ENCODE measurements at regions not wholly inside any gene's neighbourhood (a gene's known extent, or its start where the extent isn't known, plus 50 kb on each side); places are given as distances from the start of the nearest gene placed in this dataset.
"Not testable (repeated sequence)": the region's sequence is repeated elsewhere in the genome, so short reads cannot be mapped to it uniquely, and the experiment has no call there.

DNA sequence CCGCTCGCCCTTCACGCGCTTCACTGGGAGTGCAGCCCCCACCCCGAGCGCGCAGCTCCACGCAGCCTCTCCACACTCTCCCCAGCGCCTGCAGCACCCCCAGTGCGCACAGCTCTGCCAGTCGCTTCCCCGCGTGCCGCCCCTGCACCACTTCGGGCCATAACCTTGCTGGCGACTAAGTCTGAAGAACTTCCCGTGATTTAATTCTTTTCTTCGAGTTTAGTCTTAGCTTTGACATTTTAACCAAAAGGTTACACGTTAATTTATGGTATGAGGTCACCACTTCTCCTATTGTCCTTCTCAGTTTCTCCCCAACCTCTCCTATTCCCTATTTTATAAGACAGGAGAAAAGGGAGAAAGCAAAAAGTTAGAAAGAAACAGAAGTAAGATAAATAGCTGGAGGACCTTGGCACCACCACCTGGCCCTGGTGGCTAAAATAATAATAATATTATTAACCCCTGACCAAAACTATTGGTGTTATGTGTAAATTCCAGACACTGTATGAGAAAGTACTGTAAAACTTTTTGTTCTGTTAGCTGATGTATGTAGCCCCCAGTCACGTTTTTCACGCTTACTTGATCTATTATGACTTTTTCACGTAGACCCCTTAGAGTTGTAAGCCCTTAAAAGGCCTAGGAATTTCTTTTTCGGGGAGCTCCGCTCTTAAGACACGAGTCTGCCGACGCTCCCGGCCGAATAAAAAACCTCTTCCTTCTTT lies 129.2 kb downstream of the KBTBD2 start:
- peak; percentile 18 for DNase-seq

- DNase-seq, result no peak
Measured at GRCh38 chr7:32761451-32762205, 129.9 kb downstream of the KBTBD2 start.

DNA sequence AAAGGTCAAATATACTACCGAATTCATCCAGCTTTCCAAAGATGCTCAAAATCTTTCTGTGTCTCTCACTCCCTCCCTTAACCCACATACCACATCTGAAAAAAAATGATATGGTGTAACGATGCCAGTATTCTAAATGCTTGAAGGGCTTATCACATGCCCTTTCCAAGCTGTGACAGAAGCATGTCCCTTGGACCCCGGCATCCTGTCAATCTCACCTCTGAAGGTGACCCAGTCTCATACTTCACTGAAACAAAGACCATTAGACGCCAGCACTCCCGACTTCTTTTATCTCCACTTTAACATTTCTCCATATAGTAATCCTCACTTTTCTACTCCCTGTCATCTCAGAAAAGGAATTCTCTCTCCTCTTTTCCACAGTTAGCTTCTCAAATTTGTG lies 130.8 kb downstream of the KBTBD2 start:
- DNase-seq, result not testable (repeated sequence)

DNA sequence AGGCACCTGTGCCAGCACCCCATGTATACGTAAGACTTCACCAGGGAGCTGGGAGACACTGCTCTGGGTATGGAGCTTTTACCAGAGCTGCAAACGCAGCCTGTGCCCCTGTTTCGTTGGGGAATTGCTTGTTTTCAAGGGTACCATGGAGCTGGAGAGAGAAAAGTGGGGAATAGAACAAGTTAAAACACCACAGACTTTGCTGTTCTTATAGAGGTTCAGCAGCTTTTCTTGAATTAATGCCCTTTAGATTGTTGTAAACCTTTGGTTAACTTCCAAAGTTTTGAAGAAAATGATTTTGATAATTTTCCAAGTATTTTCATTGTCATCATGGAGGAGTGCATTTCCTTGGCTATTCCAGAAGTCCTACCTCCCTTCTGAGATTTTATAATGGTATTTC lies 131.7 kb downstream of the KBTBD2 start:
- DNase-seq, result not testable (repeated sequence)

DNA sequence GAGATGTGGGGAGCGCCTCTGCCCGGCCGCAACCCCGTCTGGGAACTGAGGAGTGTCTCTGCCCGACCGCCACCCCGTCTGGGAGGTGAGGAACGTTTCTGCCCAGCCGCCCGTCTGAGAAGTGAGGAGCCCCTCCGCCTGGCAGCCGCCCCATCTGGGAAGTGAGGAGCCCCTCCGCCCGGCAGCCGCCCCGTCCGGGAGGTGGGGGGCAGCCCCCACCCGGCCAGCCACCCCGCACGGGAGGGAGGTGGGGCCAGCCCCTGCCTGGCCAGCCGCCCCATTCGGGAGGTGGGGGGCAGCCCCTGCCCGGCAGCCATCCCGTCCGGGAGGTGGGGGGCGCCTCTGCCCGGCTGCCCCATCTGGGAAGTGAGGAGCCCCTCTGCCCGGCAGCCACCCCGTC lies 137.7 kb downstream of the KBTBD2 start:
- DNase-seq, result not testable (repeated sequence)

DNA sequence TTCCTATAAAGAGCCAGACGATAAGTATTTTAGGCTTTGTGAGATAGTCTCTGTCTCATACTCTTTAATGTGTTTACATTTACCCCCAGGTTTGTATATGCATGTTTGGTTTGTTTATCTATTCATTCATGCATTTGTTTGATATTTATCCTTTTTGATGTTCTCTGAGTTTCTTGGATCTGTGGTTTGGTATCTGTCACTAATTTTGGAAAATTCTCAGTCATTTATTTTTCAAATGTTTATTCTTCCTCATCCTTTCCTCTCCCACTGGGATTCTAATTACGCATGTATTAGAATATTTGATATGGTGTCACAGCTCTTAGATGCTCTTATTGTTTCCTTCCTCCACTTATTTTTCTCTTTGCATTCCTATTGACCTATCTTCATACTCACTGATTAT lies 143.2 kb downstream of the KBTBD2 start:
- DNase-seq, result not testable (repeated sequence)

DNA sequence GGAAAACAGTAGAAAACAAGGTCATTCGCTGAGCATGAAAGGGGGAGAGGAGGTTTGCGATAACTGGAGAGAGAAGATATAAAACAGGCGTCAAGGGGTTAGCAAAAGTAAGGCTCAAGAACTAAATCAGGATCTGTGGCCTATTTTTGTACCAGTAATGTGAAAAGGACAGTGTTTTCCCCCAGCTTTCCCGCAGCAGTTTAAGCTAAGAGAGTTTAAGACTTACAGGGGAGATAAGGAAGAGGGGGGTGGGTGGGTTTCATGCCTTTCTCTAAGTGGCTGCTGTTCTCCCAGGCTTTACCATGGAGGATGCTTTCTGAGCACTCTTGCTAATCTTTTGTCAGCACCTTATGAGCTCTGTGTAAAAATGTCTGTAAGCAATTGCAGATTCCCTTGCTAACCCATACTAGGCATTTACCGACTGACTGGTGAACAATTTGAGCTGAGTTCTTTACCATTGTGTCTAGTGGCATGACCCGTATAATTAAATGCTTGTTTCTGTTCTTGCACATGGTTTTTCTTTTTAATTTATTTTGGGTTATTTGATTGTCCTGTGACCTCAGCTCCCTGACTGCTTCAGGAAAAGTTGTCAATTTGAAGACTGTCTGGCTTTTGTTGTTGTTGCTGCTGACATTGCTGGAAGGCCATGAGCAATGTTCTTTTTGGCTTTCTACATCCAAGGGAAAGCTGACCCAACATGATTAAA lies 144.0 kb downstream of the KBTBD2 start:
- DNase-seq, result not testable (repeated sequence)

- not testable (repeated sequence) for DNase-seq
Measured at GRCh38 chr7:32741853-32742476, 149.6 kb downstream of the KBTBD2 start.

- not testable (repeated sequence) for DNase-seq
Measured at GRCh38 chr7:32739749-32740148, 151.8 kb downstream of the KBTBD2 start.

GRCh38 chr7:32738390-32738789 lies 153.2 kb downstream of the KBTBD2 start:
- DNase-seq, result not testable (repeated sequence)

DNA sequence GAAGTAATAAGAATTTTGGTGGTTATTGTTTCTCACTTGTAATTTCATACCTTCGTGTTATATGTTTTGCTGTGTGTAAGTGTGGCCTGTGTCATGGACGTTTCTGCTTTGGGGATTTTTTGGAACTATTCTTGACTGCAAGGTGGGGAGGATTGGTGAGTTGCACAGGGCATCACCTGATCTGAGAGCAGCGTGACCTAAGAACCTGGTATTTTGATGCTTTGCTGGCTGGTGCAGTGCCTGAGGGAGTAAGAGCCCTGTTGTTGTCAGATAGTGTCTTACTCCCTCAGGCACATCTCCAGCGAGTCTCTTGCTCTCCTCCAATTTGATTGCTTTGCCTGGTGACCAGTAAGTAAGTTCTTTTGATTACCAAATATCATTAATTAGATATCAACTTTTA lies 158.8 kb downstream of the KBTBD2 start:
- DNase-seq, result not testable (repeated sequence)

DNA sequence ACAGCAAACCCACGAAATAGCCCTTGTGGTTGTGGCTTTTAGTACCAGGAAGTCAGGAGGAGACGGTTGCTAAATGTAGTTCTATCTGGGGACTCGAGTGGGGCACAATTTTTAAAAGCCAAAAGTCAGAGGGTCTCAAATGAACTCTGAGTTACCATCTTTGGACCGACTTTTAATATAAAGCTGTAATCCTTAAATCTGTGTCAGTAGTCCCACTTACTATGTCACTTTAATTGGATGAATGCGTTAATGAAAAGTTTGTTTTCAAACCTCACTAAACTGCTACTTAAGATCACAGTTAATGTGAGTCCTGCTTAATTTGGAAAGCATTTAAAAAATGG lies 162.3 kb downstream of the KBTBD2 start:
- not testable (repeated sequence) for DNase-seq

DNA sequence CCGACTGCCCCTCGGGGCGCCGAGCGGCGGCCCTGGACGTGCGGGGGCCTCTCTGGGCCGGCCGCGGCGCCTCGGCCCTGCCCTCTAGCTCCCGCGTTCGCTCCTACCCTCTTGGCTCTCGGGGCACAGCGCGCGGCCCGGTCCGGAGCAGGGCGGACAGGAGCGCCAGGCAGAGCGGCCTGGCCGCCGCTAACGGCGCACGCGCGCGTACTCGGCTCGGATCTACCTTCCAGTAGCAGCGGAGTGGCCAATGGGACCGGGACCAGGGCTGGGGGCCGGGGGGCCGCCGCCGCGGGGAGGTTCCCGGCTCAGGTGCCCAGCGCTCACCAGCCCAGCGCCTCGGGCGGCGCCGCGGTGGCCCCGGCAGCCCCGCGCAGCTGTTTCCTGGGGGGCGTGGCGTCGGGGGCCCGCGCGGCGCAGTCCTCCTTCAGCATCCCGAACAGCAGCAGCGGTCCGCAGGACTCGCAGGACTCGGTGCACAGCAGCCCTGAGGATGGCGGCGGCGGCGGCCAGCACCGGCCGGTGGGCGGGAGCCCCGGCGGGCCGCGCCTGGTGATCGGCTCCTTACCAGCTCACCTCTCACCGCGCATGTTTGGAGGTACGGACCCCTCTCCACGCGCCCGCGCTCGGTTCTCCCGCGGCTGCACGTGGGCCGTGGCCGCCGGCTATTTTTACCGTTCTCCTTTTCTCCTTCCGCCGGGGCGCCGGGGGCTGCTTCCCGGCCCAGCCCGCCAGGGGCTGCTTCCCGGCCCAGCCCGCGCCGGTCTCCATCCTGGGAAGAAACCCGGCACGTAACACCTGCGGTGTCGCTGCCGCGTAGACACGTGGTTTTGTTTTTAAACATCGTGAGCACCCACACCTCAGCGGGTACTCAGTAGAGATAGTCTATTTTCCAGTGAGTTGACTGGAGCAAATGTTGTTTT lies 162.9 kb downstream of the KBTBD2 start:
- peak; percentile 50 for DNase-seq

- DNase-seq, result peak; percentile 55
Measured at GRCh38 chr7:32727483-32728411, 163.8 kb downstream of the KBTBD2 start.

DNA sequence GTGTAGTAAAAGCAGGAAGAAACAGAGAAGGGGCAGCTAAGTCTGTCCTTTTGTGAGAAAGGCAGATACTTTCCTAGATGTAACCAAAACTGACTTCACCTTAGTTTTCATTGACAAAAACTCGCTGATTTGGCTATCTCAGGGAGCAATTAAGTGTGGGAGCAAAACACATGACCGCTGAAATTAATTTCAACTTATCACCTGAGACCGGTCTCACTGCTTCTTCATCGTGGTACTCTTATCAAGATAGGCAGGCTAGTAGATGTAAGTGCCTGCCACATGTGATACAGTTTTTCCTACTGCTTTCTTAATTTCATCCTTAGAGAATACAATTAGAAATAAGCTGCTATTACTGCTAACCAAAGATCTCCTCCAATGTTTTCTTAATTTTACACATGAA lies 168.7 kb downstream of the KBTBD2 start:
- not testable (repeated sequence) for DNase-seq

DNA sequence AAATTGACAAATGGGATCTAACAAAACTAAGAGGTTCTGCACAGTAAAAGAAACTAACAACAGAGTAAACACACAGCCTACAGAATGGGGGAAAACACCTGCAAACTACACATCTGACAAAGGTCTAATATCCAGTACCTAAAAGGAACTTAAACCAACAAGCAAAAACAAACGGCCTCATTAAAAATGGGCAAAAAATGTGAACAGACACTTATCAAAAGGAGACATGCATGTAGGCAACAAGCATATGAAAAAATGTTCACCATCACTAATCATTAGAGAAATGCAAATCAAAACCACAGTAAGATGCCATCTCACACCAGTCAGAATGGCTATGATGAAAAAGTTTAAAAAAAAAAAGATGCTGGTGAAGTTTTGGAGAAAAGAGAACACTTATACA lies 197.4 kb downstream of the KBTBD2 start:
- no peak for DNase-seq

- peak; percentile 57 for DNase-seq
Measured at GRCh38 chr7:32691965-32692815, 196.9 kb downstream of the AVL9 start.

DNA sequence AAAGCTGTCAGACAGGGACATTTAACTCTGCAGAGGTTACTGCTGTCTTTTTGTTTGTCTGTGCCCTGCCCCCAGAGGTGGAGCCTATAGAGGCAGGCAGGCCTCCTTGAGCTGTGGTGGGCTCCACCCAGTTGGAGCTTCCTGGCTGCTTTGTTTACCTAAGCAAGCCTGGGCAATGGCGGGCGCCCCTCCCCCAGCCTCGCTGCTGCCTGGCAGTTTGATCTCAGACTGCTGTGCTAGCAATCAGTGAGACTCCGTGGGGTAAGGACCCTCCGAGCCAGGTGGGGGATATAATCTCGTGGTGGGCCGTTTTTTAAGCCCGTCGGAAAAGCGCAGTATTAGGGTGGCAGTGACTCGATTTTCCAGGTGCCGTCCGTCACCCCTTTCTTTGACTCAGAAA lies 192.8 kb downstream of the AVL9 start:
- not testable (repeated sequence) for DNase-seq

GRCh38 chr7:32681174-32681518 lies 185.9 kb downstream of the AVL9 start:
- DNase-seq, result no peak
